Neutrophil (primary cell): ENCODE measurements at regions not wholly inside any gene's neighbourhood (a gene's known extent, or its start where the extent isn't known, plus 50 kb on each side); places are given as distances from the start of the nearest gene placed in this dataset.

Experiments used
- H3K27ac ChIP-seq: fragments of 200-600 bp; sonication (generic); 2 replicates; pipeline ENCODE4 v1.5.1; 2016; ENCODE audit warnings: mild to moderate bottlenecking, moderate library complexity
- H3K27me3 ChIP-seq: fragments of 200-600 bp; sonication (generic); 2 replicates; pipeline ENCODE4 v1.6.0; 2016; ENCODE audit warnings: mild to moderate bottlenecking
- H3K36me3 ChIP-seq: fragments of 200-600 bp; sonication (generic); 2 replicates; pipeline ENCODE4 v1.5.1; 2017
- H3K4me1 ChIP-seq, 2 experiments: fragments of 200-600 bp in 1 of 2; sonication (generic) in 1 of 2; 1 replicate in 1 of 2; 2 replicates in 1 of 2; pipeline versions ENCODE4 v1.5.1 to v1.6.1; 2013 to 2016; ENCODE audit warnings: low read depth in 1 of 2, low read length in 1 of 2, mild to moderate bottlenecking in 1 of 2, moderate library complexity in 1 of 2; ENCODE audit not compliant: control insufficient read depth in 1 of 2, insufficient read depth in 1 of 2
- H3K4me3 ChIP-seq, 2 experiments: fragments of 200-600 bp in 1 of 2; sonication (generic) in 1 of 2; 1 replicate in 1 of 2; 2 replicates in 1 of 2; pipeline ENCODE4 v1.5.1; 2013 to 2016; ENCODE audit warnings: low read depth in 1 of 2, low read length in 1 of 2, mild to moderate bottlenecking in 1 of 2, moderate library complexity in 1 of 2
- H3K9me3 ChIP-seq: fragments of 200-600 bp; sonication (generic); 2 replicates; pipeline ENCODE4 v1.5.1; 2016
- TF ChIP-seq, protein P1 (sequence below): fragments of 200-600 bp; sonication (generic); IDR thresholded peaks from 2 replicates; pipeline ENCODE4 v1.5.1; 2016; ENCODE audit warnings: antibody characterized with exemption

DNA sequence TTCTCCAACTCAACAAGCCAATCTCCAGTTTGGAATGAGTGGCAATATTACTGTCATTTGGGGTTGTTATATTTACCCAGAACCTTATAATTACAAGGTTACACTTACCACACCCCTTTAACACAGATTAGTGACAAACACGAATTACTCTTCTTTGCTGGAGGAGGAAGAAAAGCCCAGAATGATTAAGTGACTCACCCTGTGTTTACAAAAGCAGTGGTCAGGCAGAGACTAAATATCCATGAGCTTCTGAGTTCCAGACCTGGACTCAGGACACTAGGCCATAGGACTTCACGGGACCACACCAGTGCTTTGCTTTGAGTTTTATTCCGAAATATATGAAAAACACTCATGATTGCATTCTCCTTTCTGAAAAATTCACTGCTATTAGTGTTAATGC is 370.8 kb downstream of the TLE1 start:
- no peaks in the 10 kb centered on the region for H3K9me3 ChIP-seq
- H3K4me3 ChIP-seq: no peak overlapping the region
- H3K27me3 ChIP-seq: no peaks in the 10 kb centered on the region
- H3K27ac ChIP-seq: no peak overlapping the region
- H3K4me1 ChIP-seq: no peaks in the 10 kb centered on the region
- TF ChIP-seq, protein P1, sequence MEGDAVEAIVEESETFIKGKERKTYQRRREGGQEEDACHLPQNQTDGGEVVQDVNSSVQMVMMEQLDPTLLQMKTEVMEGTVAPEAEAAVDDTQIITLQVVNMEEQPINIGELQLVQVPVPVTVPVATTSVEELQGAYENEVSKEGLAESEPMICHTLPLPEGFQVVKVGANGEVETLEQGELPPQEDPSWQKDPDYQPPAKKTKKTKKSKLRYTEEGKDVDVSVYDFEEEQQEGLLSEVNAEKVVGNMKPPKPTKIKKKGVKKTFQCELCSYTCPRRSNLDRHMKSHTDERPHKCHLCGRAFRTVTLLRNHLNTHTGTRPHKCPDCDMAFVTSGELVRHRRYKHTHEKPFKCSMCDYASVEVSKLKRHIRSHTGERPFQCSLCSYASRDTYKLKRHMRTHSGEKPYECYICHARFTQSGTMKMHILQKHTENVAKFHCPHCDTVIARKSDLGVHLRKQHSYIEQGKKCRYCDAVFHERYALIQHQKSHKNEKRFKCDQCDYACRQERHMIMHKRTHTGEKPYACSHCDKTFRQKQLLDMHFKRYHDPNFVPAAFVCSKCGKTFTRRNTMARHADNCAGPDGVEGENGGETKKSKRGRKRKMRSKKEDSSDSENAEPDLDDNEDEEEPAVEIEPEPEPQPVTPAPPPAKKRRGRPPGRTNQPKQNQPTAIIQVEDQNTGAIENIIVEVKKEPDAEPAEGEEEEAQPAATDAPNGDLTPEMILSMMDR: no peak
- no peaks in the 10 kb centered on the region for H3K36me3 ChIP-seq

DNA sequence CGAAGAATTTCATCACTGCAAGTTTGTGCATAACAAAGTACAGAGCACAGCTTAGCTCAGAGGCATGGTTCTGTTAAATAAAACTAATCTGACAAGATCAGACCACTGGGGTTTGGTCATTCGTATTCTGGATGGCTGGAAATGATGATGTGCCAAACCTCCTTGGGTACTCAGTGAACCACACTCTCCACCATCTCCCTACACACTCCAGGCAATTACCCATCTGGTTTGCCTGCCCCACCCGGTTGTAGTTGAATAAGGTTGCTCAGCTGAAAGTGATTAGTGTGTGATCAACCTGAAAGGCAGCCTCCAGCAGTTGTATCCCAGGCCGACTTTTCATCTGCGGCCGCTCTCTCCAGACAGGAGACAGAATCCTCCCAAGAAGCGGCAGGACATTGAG is 371.4 kb downstream of the TLE1 start:
- H3K9me3 ChIP-seq: no peaks in the 10 kb centered on the region
- TF ChIP-seq, protein P1: no peak

DNA sequence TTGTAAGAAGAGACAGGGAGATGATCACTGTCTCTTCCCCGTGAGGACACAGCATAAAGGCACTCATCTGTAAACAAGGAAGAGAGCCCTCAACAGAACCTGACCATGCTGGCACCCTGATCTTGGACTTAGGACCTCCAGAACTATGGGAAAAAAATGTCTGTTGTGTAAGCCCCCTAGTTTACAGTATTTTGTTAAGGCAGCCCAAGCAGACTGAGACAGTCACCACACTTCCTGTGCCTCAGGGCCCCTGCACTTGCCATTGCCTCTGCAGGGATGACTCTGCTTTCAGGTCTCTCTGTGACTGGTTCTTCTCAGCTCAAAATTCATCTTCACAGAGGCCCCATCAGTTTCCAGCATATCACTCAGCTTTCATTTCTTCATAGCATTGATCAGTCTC is 372.1 kb downstream of the TLE1 start:
- H3K27me3 ChIP-seq: no peaks in the 10 kb centered on the region
- H3K4me3 ChIP-seq: no peak overlapping the region
- no peaks in the 10 kb centered on the region for H3K4me1 ChIP-seq
- TF ChIP-seq, protein P1: no peak
- no peaks in the 10 kb centered on the region for H3K36me3 ChIP-seq
- H3K9me3 ChIP-seq: no peaks in the 10 kb centered on the region
- H3K27ac ChIP-seq: no peak overlapping the region

More for the DNA sequence above, 371.4 kb downstream of the TLE1 start:
- H3K4me3 ChIP-seq: no peak overlapping the region
- H3K36me3 ChIP-seq: no peaks in the 10 kb centered on the region
- H3K27me3 ChIP-seq: no peaks in the 10 kb centered on the region
- no peak overlapping the region for H3K27ac ChIP-seq
- H3K4me1 ChIP-seq: no peaks in the 10 kb centered on the region

DNA sequence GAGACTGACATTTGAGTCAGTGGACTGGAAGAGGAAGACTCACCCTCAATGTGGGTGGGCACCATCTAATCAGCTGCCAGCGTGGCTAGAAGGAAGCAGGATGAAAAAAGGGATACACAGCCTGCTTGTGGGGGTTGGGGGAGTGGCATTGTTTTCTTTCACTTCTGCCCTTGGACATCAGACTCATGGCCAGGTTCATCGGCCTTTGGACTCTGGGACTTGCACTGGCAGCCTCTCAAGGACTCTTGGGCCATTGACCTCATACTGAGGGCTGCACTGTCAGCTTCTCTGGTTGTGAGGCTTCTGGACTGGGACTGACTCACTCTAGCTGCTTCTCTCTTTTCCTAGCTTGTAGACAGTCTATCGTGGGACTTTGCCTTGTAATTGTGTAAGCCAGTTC is 374.9 kb downstream of the TLE1 start:
- TF ChIP-seq, protein P1: no peak
- no peak overlapping the region for H3K27ac ChIP-seq
- H3K4me3 ChIP-seq: no peak overlapping the region
- no peaks in the 10 kb centered on the region for H3K27me3 ChIP-seq
- no peaks in the 10 kb centered on the region for H3K4me1 ChIP-seq
- H3K36me3 ChIP-seq: no peaks in the 10 kb centered on the region
- no peaks in the 10 kb centered on the region for H3K9me3 ChIP-seq

DNA sequence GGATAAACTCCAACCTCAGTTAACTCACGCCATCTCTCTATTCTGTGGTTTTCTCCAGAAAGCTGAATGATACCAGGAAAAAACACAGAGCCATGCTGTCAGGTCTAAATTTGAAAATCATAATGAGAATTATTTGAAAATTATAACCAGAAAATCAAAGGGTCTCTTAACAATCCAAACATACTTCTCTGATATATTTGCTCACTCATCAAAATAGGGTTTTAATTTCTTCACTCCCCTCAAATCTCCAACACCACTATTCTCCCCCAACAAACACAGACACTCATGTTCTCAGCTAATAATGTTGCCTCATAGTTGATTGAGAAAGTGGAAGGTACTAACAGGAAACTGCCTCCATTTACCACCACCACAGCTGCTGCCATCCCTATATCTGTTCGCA is 375.5 kb downstream of the TLE1 start:
- Histone ChIP-seq H3K36me3 (no peaks in the 10 kb centered on the region), H3K27ac (no peak overlapping the region), H3K9me3 (no peaks in the 10 kb centered on the region), H3K27me3 (no peaks in the 10 kb centered on the region), H3K4me1 (no peaks in the 10 kb centered on the region), H3K4me3 (no peak overlapping the region)
- TF ChIP-seq, protein P1: no peak

DNA sequence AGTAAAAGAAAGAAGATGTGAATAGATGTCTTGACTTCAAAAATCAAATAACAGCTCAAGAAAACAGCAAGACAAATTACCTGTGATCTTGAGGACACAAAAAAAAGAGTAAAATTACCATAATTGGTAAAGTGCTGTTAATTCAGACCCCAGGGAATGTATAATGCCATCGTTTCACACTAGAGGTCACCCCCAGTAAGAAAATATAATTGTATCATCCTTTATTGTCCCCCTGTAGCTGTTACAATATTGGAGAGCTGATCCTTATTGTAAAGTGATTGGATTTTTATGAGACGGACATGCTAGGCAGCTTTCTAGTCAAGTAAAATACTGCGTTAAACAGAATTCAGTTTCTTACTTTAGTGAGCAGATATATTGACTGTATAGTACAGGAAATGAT is 377.0 kb downstream of the TLE1 start:
- no peak overlapping the region for H3K4me3 ChIP-seq
- H3K27ac ChIP-seq: no peak overlapping the region
- no peaks in the 10 kb centered on the region for H3K36me3 ChIP-seq
- H3K9me3 ChIP-seq: no peaks in the 10 kb centered on the region
- TF ChIP-seq, protein P1: no peak
- no peaks in the 10 kb centered on the region for H3K4me1 ChIP-seq
- H3K27me3 ChIP-seq: no peaks in the 10 kb centered on the region
